BLaER1 treated with 17β-estradiol and CSF1 and Interleukin-3, amounts not matched to agents 10 nM and 100 nM (cell line): ENCODE measurements at regions not wholly inside any gene's neighbourhood (a gene's known extent, or its start where the extent isn't known, plus 50 kb on each side); places are given as distances from the start of the nearest gene placed in this dataset.

Experiments used
- H3K27ac ChIP-seq, 11 experiments: shearing (Covaris generic); formaldehyde crosslinking; 2 replicates each; pipeline ENCODE4 v1.8.1; 2022
- H3K27me3 ChIP-seq, 11 experiments: shearing (Covaris generic); formaldehyde crosslinking; 2 replicates each; pipeline ENCODE4 v1.8.1; 2022
- H3K36me3 ChIP-seq, 11 experiments: shearing (Covaris generic); formaldehyde crosslinking; 2 replicates each; pipeline ENCODE4 v1.8.1; 2022
- H3K4me1 ChIP-seq, 10 experiments: shearing (Covaris generic); formaldehyde crosslinking; 2 replicates each; pipeline ENCODE4 v1.8.1; 2022
- H3K4me2 ChIP-seq, 11 experiments: shearing (Covaris generic); formaldehyde crosslinking; 2 replicates each; pipeline ENCODE4 v1.8.1; 2022
- H3K4me3 ChIP-seq, 10 experiments: shearing (Covaris generic); formaldehyde crosslinking; 2 replicates each; pipeline ENCODE4 v1.8.1; 2022
- H3K9ac ChIP-seq, 11 experiments: shearing (Covaris generic); formaldehyde crosslinking; 2 replicates each; pipeline ENCODE4 v1.8.1; 2022
- H3K9me3 ChIP-seq, 11 experiments: shearing (Covaris generic); formaldehyde crosslinking; replicated peaks in 1 of 11; 2 replicates each; pipeline ENCODE4 v1.8.1; 2022
- H4K20me1 ChIP-seq, 11 experiments: shearing (Covaris generic); formaldehyde crosslinking; 2 replicates each; pipeline ENCODE4 v1.8.1; 2022
- Cebpa-rat ChIP-seq, 11 experiments: shearing (Covaris generic); IDR thresholded peaks; 2 replicates each; pipeline ENCODE4 v1.8.1; 2022

- no peak overlapping the region for H3K9ac ChIP-seq
Measured at GRCh38 chr13:94829837-94830365, 117.6 kb upstream of the SOX21 start.

GRCh38 chr13:94829185-94829836 is 117.0 kb upstream of the SOX21 start:
- Histone ChIP-seq H3K4me3 (no peak overlapping the region), H4K20me1 (no peaks in the 10 kb centered on the region), H3K27ac (no peak overlapping the region), H3K36me3 (no peaks in the 10 kb centered on the region), H3K9me3 (peaks cover 0 to 7% (median 0%) of the 10 kb centered on the region in 11 experiments; a peak in 1 of 22 replicates), H3K4me2 (no peak overlapping the region), H3K9ac (no peak overlapping the region), H3K27me3 (no peaks in the 10 kb centered on the region), H3K4me1 (no peaks in the 10 kb centered on the region; a peak in 1 of 20 replicates)
- TF ChIP-seq Cebpa-rat (IDR thresholded peaks at IDR 0.05): no peak

More at GRCh38 chr13:94829837-94830365, 117.6 kb upstream of the SOX21 start:
- no peak for TF ChIP-seq Cebpa-rat (IDR thresholded peaks at IDR 0.05)
- Histone ChIP-seq H3K9me3 (peaks cover 0 to 8% (median 0%) of the 10 kb centered on the region in 11 experiments; a peak in 1 of 22 replicates), H4K20me1 (no peaks in the 10 kb centered on the region), H3K27me3 (no peaks in the 10 kb centered on the region), H3K4me1 (no peaks in the 10 kb centered on the region; a peak in 1 of 20 replicates), H3K4me3 (no peak overlapping the region), H3K4me2 (no peak overlapping the region), H3K27ac (no peak overlapping the region), H3K36me3 (no peaks in the 10 kb centered on the region)

GRCh38 chr13:94827566-94827965 is 115.2 kb upstream of the SOX21 start:
- no peak for TF ChIP-seq Cebpa-rat (IDR thresholded peaks at IDR 0.05)
- no peaks in the 10 kb centered on the region for H4K20me1 ChIP-seq
- no peak overlapping the region for H3K9ac ChIP-seq
- H3K4me1 ChIP-seq: no peaks in the 10 kb centered on the region; a peak in 1 of 20 replicates
- H3K27me3 ChIP-seq: no peaks in the 10 kb centered on the region
- H3K9me3 ChIP-seq: no peaks in the 10 kb centered on the region
- no peak overlapping the region for H3K4me2 ChIP-seq
- no peak overlapping the region for H3K27ac ChIP-seq
- no peaks in the 10 kb centered on the region for H3K36me3 ChIP-seq
- H3K4me3 ChIP-seq: no peak overlapping the region

GRCh38 chr13:94825507-94825906 is 113.2 kb upstream of the SOX21 start:
- no peaks in the 10 kb centered on the region for H3K36me3 ChIP-seq
- H3K4me3 ChIP-seq: no peak overlapping the region
- no peaks in the 10 kb centered on the region for H4K20me1 ChIP-seq
- H3K9me3 ChIP-seq: no peaks in the 10 kb centered on the region
- H3K4me2 ChIP-seq: no peak overlapping the region
- no peaks in the 10 kb centered on the region for H3K4me1 ChIP-seq
- no peak for TF ChIP-seq Cebpa-rat (IDR thresholded peaks at IDR 0.05)
- H3K27me3 ChIP-seq: no peaks in the 10 kb centered on the region
- no peak overlapping the region for H3K27ac ChIP-seq
- no peak overlapping the region for H3K9ac ChIP-seq

GRCh38 chr13:94824601-94825000 is 112.3 kb upstream of the SOX21 start:
- Histone ChIP-seq H4K20me1 (no peaks in the 10 kb centered on the region), H3K36me3 (no peaks in the 10 kb centered on the region), H3K9me3 (no peaks in the 10 kb centered on the region), H3K4me2 (no peak overlapping the region), H3K4me3 (no peak overlapping the region), H3K27me3 (no peaks in the 10 kb centered on the region), H3K9ac (no peak overlapping the region), H3K27ac (no peak overlapping the region), H3K4me1 (no peaks in the 10 kb centered on the region)
- TF ChIP-seq Cebpa-rat (IDR thresholded peaks at IDR 0.05): no peak

- TF ChIP-seq Cebpa-rat (IDR thresholded peaks at IDR 0.05): no peak
- Histone ChIP-seq H4K20me1 (no peaks in the 10 kb centered on the region), H3K4me2 (no peak overlapping the region), H3K27me3 (no peaks in the 10 kb centered on the region), H3K9me3 (no peaks in the 10 kb centered on the region), H3K27ac (no peak overlapping the region), H3K9ac (no peak overlapping the region), H3K36me3 (no peaks in the 10 kb centered on the region), H3K4me1 (no peaks in the 10 kb centered on the region), H3K4me3 (no peak overlapping the region)
Measured at GRCh38 chr13:94822356-94822755, 110.0 kb upstream of the SOX21 start.

- no peaks in the 10 kb centered on the region for H3K27me3 ChIP-seq
- no peak for TF ChIP-seq Cebpa-rat (IDR thresholded peaks at IDR 0.05)
- H3K27ac ChIP-seq: no peak overlapping the region
- no peaks in the 10 kb centered on the region for H3K36me3 ChIP-seq
- H3K4me3 ChIP-seq: no peak overlapping the region
- H4K20me1 ChIP-seq: no peaks in the 10 kb centered on the region
- no peaks in the 10 kb centered on the region for H3K4me1 ChIP-seq
- no peak overlapping the region for H3K9ac ChIP-seq
- H3K9me3 ChIP-seq: no peaks in the 10 kb centered on the region
- H3K4me2 ChIP-seq: no peak overlapping the region
Measured at GRCh38 chr13:94816256-94816655, 103.9 kb upstream of the SOX21 start.

GRCh38 chr13:94813920-94814475 is 101.7 kb upstream of the SOX21 start:
- H3K4me2 ChIP-seq: no peak overlapping the region
- no peak overlapping the region for H3K27ac ChIP-seq
- H4K20me1 ChIP-seq: no peaks in the 10 kb centered on the region
- H3K27me3 ChIP-seq: no peaks in the 10 kb centered on the region
- no peak overlapping the region for H3K9ac ChIP-seq
- H3K9me3 ChIP-seq: no peaks in the 10 kb centered on the region
- no peak for TF ChIP-seq Cebpa-rat (IDR thresholded peaks at IDR 0.05)
- no peaks in the 10 kb centered on the region for H3K36me3 ChIP-seq
- no peak overlapping the region for H3K4me3 ChIP-seq
- no peaks in the 10 kb centered on the region for H3K4me1 ChIP-seq

GRCh38 chr13:94811753-94812152 is 99.4 kb upstream of the SOX21 start:
- Histone ChIP-seq H3K4me2 (no peak overlapping the region), H3K4me1 (no peaks in the 10 kb centered on the region), H3K27ac (no peak overlapping the region), H3K9ac (no peak overlapping the region), H3K27me3 (no peaks in the 10 kb centered on the region), H3K36me3 (no peaks in the 10 kb centered on the region), H3K9me3 (no peaks in the 10 kb centered on the region), H3K4me3 (no peak overlapping the region), H4K20me1 (no peaks in the 10 kb centered on the region)
- no peak for TF ChIP-seq Cebpa-rat (IDR thresholded peaks at IDR 0.05)

- H4K20me1 ChIP-seq: no peaks in the 10 kb centered on the region
- H3K36me3 ChIP-seq: no peaks in the 10 kb centered on the region
- H3K4me1 ChIP-seq: no peaks in the 10 kb centered on the region
- no peak overlapping the region for H3K27ac ChIP-seq
- H3K9me3 ChIP-seq: no peaks in the 10 kb centered on the region
- H3K27me3 ChIP-seq: no peaks in the 10 kb centered on the region
- TF ChIP-seq Cebpa-rat (IDR thresholded peaks at IDR 0.05): no peak
- no peak overlapping the region for H3K9ac ChIP-seq
- no peak overlapping the region for H3K4me3 ChIP-seq
- H3K4me2 ChIP-seq: no peak overlapping the region
Measured at GRCh38 chr13:94800423-94800822, 88.1 kb upstream of the SOX21 start.
